ENCODE measurements at regions not wholly inside any gene's neighbourhood (a gene's known extent, or its start where the extent isn't known, plus 50 kb on each side); places are given as distances from the start of the nearest gene placed in this dataset.
"Not testable (repeated sequence)": the region's sequence is repeated elsewhere in the genome, so short reads cannot be mapped to it uniquely, and the experiment has no call there.

DNA sequence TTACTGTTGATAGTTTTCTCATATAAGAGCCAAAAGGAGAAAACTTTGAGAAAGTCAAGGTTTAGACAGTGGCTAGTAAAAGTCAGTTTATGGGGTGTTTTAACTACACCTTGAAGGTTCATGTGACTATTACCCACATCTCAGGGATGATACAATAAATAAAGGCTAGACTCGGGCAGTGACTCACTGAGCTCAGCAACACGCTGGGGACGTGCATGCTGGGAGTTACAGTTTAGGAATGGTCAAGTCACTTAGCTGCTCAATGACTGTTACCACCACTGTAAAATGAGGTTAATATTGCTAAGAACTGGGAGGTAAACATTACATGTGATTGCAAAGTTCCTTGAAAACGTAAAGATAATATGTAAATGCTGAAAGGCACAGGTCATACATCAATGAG, 1254.4 kb upstream of the PHF14 start:
- TF ChIP-seq, protein P1, sequence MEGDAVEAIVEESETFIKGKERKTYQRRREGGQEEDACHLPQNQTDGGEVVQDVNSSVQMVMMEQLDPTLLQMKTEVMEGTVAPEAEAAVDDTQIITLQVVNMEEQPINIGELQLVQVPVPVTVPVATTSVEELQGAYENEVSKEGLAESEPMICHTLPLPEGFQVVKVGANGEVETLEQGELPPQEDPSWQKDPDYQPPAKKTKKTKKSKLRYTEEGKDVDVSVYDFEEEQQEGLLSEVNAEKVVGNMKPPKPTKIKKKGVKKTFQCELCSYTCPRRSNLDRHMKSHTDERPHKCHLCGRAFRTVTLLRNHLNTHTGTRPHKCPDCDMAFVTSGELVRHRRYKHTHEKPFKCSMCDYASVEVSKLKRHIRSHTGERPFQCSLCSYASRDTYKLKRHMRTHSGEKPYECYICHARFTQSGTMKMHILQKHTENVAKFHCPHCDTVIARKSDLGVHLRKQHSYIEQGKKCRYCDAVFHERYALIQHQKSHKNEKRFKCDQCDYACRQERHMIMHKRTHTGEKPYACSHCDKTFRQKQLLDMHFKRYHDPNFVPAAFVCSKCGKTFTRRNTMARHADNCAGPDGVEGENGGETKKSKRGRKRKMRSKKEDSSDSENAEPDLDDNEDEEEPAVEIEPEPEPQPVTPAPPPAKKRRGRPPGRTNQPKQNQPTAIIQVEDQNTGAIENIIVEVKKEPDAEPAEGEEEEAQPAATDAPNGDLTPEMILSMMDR (IDR thresholded peaks at IDR 0.05; ENCODE audit: insufficient read depth, low read length, missing control alignments), result no peak
- POLR2A ChIA-PET, result no interaction called here
- DNase-seq (ENCODE audit: low read depth, low spot score), result no peak
- CTCF ChIA-PET, result no interaction called here
- no peak overlapping the region for H3K4me3 ChIP-seq (ENCODE audit: low read depth, low read length)

DNA sequence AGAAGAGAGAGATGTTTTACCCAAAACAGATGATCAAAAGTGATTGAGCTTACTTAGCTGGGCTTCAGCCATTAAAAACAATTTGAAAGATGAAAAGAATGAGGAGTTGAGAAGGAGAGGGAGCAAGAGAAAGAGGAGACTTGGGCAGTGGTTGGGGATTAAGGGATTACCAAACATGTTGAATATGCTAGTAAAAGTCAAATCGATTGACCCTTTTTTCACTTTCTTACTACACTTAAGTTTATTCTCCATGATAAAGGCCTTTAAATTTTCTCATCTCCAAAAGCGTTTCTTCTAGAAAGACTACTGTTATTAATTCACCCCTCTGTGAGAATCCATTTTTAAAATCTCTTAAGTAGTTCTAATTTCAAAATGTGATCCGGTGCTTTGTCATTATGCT, 1254.0 kb upstream of the PHF14 start:
- CTCF ChIA-PET, result no interaction called here
- TF ChIP-seq, protein P1 (IDR thresholded peaks at IDR 0.05; ENCODE audit: insufficient read depth, low read length, missing control alignments), result no peak
- no peak overlapping the region for H3K4me3 ChIP-seq (ENCODE audit: low read depth, low read length)
- no peak for DNase-seq (ENCODE audit: low read depth, low spot score)
- POLR2A ChIA-PET, result no interaction called here

DNA sequence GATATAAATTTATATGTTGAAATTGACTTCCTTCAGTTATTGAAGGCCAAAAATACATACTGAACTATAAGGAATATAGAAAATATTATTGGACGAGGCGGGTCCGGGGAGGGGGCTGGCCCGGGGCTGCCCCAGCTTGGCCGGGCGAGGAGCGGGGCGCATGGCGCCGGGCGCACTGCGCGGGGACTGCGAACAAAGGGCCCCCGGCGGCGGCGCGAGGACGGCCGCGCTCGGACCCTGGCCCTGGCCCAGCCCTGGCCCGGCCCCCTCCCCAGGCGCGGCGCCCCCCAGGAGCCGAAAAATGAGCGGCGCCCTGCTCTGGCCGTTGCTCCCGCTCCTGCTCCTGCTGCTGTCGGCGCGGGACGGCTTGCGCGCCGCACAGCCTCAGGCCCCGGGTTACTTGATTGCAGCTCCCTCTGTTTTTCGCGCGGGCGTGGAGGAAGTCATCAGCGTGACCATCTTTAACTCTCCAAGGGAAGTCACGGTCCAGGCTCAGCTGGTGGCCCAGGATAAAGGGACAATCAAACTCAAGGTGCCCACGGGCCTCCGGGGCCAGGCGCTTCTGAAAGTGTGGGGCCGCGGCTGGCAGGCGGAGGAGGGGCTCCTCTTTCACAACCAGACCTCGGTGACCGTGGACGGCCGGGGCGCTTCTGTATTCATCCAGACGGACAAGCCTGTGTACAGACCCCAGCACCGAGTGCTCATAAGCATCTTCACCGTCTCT, 1247.6 kb upstream of the PHF14 start:
- CTCF ChIA-PET; DNase-seq (ENCODE audit: low read depth, low spot score); H3K4me3 ChIP-seq (ENCODE audit: low read depth, low read length); POLR2A ChIA-PET: not testable (repeated sequence)

DNA sequence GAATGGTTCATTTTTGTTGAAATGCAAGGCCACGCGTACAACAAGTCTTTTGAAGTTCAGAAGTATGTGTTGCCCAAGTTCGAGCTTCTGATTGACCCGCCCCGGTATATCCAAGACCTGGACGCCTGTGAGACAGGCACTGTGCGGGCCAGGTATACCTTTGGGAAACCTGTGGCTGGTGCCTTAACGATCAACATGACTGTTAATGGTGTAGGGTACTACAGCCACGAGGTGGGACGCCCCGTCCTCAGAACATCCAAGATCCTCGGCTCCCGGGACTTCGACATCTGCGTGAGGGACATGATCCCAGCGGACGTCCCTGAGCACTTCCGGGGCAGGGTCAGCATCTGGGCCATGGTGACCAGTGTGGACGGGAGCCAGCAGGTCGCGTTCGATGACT, 1246.9 kb upstream of the PHF14 start:
- POLR2A ChIA-PET; DNase-seq (ENCODE audit: low read depth, low spot score); CTCF ChIA-PET; H3K4me3 ChIP-seq (ENCODE audit: low read depth, low read length): not testable (repeated sequence)

DNA sequence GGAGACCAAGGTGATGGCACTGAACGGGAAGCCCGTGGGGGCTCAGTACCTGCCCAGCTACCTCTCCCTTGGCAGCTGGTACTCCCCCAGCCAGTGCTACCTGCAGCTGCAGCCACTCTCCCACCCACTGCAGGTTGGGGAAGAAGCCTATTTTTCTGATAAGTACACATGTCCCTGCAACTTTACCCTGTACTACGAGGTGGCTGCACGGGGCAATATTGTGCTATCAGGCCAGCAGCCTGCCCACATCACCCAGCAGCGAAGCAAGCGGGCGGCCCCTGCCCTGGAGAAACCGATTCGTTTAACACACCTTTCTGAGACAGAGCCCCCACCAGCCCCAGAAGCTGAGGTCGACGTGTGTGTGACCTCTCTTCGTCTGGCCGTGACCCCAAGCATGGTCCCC, 1246.2 kb upstream of the PHF14 start:
- DNase-seq (ENCODE audit: low read depth, low spot score); POLR2A ChIA-PET; H3K4me3 ChIP-seq (ENCODE audit: low read depth, low read length); CTCF ChIA-PET: not testable (repeated sequence)

DNA sequence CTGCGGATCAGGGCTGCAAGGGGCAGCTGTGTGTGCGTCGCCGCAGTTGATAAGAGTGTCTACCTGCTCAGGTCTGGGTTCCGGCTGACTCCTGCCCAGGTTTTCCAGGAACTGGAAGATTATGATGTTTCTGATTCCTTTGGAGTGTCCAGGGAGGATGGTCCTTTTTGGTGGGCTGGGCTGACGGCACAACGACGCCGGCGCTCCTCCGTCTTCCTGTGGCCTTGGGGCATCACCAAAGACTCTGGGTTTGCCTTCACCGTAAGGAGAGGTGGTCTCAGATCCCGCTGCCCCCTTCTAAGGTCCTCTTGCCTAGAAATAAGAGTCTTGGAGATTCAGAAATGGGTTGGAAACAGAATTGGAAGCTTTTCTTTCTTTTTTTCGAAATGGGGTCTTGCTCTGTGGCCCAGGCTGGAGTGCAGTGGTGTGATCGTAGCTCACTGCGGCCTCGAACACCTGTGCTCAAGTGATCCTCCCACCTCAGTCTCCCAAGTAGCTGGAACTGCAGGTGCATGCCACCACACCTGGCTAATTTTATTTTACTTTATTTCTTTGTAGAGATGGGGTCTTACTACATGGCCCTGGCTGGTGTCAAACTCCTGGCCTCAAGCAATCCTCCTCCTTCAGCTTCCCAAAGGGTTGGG, 1245.5 kb upstream of the PHF14 start:
- POLR2A ChIA-PET; DNase-seq (ENCODE audit: low read depth, low spot score); H3K4me3 ChIP-seq (ENCODE audit: low read depth, low read length); CTCF ChIA-PET: not testable (repeated sequence)

DNA sequence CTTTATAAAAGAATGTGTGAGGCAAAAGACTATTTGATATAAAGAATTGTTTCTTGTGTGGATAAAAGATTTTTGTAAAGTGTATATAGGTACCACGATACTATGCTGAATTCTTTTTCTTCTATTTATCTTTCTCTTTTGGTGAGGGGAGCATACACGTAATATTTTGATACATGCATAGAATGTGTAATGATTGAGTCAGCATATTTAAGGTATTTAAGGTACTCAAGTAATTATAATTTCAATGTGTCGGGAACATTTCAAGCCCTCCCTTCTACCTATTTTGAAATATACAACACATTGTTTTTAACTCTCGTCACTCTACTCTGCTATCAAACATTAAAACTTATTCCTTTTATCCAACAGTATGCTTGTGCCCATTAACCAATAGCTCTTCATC, 1221.6 kb upstream of the PHF14 start:
- CTCF ChIA-PET, result no interaction called here
- POLR2A ChIA-PET, result no interaction called here
- TF ChIP-seq, protein P1 (IDR thresholded peaks at IDR 0.05; ENCODE audit: insufficient read depth, low read length, missing control alignments), result no peak

DNA sequence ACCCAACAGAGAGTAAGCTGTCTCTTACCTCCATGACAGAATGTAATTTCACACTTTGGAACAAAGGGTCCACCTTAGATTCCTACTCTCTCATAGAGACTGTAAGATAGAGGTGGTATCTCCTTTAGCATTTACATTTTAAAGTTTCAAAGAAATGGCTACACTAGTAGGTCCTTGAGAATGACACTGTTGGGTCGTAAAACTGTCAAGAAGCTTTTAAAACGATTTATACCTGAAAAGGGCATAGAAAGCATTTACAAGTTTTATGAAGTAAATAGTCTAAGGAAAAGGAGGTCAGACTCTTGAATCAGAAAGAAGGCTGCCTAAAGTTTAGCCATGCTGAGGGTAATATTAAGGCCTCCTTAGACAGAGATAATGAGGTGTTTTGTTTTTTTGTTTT, 1212.4 kb upstream of the PHF14 start:
- CTCF ChIA-PET, result no interaction called here
- TF ChIP-seq, protein P1 (IDR thresholded peaks at IDR 0.05; ENCODE audit: insufficient read depth, low read length, missing control alignments), result no peak
- POLR2A ChIA-PET, result no interaction called here
- H3K4me3 ChIP-seq (ENCODE audit: low read depth, low read length), result no peak overlapping the region
- DNase-seq (ENCODE audit: low read depth, low spot score), result no peak

More for the DNA sequence above, 1221.6 kb upstream of the PHF14 start:
- no peak overlapping the region for H3K4me3 ChIP-seq (ENCODE audit: low read depth, low read length)
- no peak for DNase-seq (ENCODE audit: low read depth, low spot score)

Measured in AG04449 (cell line).